Neuronal stem cell (in vitro differentiated cells): ENCODE measurements at regions not wholly inside any gene's neighbourhood (a gene's known extent, or its start where the extent isn't known, plus 50 kb on each side); places are given as distances from the start of the nearest gene placed in this dataset.

Source experiments
- DNase-seq: peaks from one replicate; pipeline ENCODE4 v3.0.0-alpha.2; 2013; ENCODE audit warnings: low spot score
- H2AFZ ChIP-seq: one replicate; pipeline ENCODE4 v1.6.1; 2013; ENCODE audit warnings: mild to moderate bottlenecking, low read length, inconsistent platforms
- H2AK5ac ChIP-seq: 2 replicates; pipeline ENCODE4 v1.6.1; 2013; ENCODE audit warnings: low read depth, mild to moderate bottlenecking, inconsistent platforms, low read length, moderate library complexity, mixed read lengths
- H2BK120ac ChIP-seq: 2 replicates; pipeline ENCODE4 v1.6.1; 2013; ENCODE audit warnings: low read depth, mild to moderate bottlenecking, inconsistent platforms, low read length, moderate library complexity, mixed read lengths
- H2BK12ac ChIP-seq: one replicate; pipeline ENCODE4 v1.6.1; 2013; ENCODE audit warnings: low read length, inconsistent platforms
- H2BK15ac ChIP-seq: 2 replicates; pipeline ENCODE4 v1.6.1; 2013; ENCODE audit warnings: mild to moderate bottlenecking, low read length, inconsistent platforms, mixed read lengths
- H2BK5ac ChIP-seq: one replicate; pipeline ENCODE4 v1.6.1; 2013; ENCODE audit warnings: inconsistent platforms, mild to moderate bottlenecking, low read length, moderate library complexity
- H3K14ac ChIP-seq: one replicate; pipeline ENCODE4 v1.6.1; 2013; ENCODE audit warnings: low read length, inconsistent platforms
- H3K18ac ChIP-seq: 2 replicates; pipeline ENCODE4 v1.6.1; 2013; ENCODE audit warnings: low read length, inconsistent platforms
- H3K23ac ChIP-seq: 2 replicates; pipeline ENCODE4 v1.6.1; 2013; ENCODE audit warnings: low read depth, mild to moderate bottlenecking, mixed read lengths, low read length, inconsistent platforms; ENCODE audit not compliant: poor library complexity
- H3K27ac ChIP-seq: replicated peaks from 3 replicates; pipeline ENCODE4 v1.5.1; 2013; ENCODE audit warnings: low read length, inconsistent platforms
- H3K27me3 ChIP-seq, 3 experiments: 2 replicates each; pipeline ENCODE4 v1.6.1; 2013; ENCODE audit warnings: low read length in 3 of 3, mild to moderate bottlenecking in 2 of 3, inconsistent platforms in 1 of 3, low read depth in 1 of 3, mixed read lengths in 1 of 3, moderate library complexity in 1 of 3; ENCODE audit not compliant: control insufficient read depth in 3 of 3, insufficient read depth in 3 of 3
- H3K36me3 ChIP-seq, 2 donors: replicated peaks in 1 of 2; 2 replicates each; pipeline ENCODE4 v1.6.1; 2013; ENCODE audit warnings: low read length in 2 of 2; ENCODE audit not compliant: control insufficient read depth in 2 of 2, insufficient read depth in 2 of 2
- H3K4ac ChIP-seq: 2 replicates; pipeline ENCODE4 v1.6.1; 2013; ENCODE audit warnings: inconsistent platforms, mild to moderate bottlenecking, low read length, moderate library complexity
- H3K4me1 ChIP-seq, 2 donors: 1 replicate in 1 of 2; 2 replicates in 1 of 2; pipeline ENCODE4 v1.6.1; 2013; ENCODE audit warnings: low read length in 2 of 2, low read depth in 1 of 2; ENCODE audit not compliant: control insufficient read depth in 2 of 2, insufficient read depth in 1 of 2
- H3K4me2 ChIP-seq: one replicate; pipeline ENCODE4 v1.6.1; 2013; ENCODE audit warnings: mild to moderate bottlenecking, low read length, inconsistent platforms; ENCODE audit not compliant: insufficient read depth, poor library complexity, severe bottlenecking
- H3K4me3 ChIP-seq, 2 donors: 2 replicates each; pipeline ENCODE4 v1.5.1; 2013; ENCODE audit warnings: low read length in 2 of 2, mild to moderate bottlenecking in 2 of 2, inconsistent platforms in 1 of 2, moderate library complexity in 1 of 2
- H3K79me1 ChIP-seq: one replicate; pipeline ENCODE4 v1.6.1; 2013; ENCODE audit warnings: low read depth, mild to moderate bottlenecking, inconsistent platforms, low read length, moderate library complexity
- H3K9ac ChIP-seq: one replicate; pipeline ENCODE4 v1.6.1; 2013; ENCODE audit warnings: mild to moderate bottlenecking, low read depth, low read length, inconsistent platforms; ENCODE audit not compliant: poor library complexity
- H3K9me3 ChIP-seq, 2 donors: replicated peaks in 1 of 2; 2 replicates each; pipeline versions ENCODE3 to v1.6.1; 2013; ENCODE audit warnings: low read length in 2 of 2, mild to moderate bottlenecking in 2 of 2, inconsistent platforms in 1 of 2, low read depth in 1 of 2, mixed read lengths in 1 of 2, moderate library complexity in 1 of 2; ENCODE audit not compliant: control insufficient read depth in 2 of 2, insufficient read depth in 1 of 2
- H4K8ac ChIP-seq: one replicate; pipeline ENCODE4 v1.6.1; 2013; ENCODE audit warnings: low read depth, mild to moderate bottlenecking, inconsistent platforms, low read length, moderate library complexity
- H4K91ac ChIP-seq: one replicate; pipeline ENCODE4 v1.6.1; 2013; ENCODE audit warnings: low read length, low read depth, mild to moderate bottlenecking, inconsistent platforms; ENCODE audit not compliant: poor library complexity
- WGBS, 2 donors: extraction: QIAGEN DNeasy Blood & Tissue Kit; methylation state at CpG; one replicate each; pipeline ENCODE4 v1.1.7; 2013; ENCODE audit warnings: missing lambda C conversion rate in 2 of 2, mixed read lengths in 1 of 2; ENCODE audit not compliant: insufficient read length in 2 of 2, insufficient replicate concordance in 1 of 2; ENCODE audit errors: extremely low coverage in 2 of 2; 5-methylcytosine and 5-hydroxymethylcytosine counted together

GRCh38 chr17:22703786-22704441 lies 1011.6 kb downstream of the KCNJ18 start:
- Histone ChIP-seq H3K23ac (no peak overlapping the region), H3K27me3 (no peaks in the 10 kb centered on the region), H2AK5ac (no peak overlapping the region), H2BK12ac (no peak overlapping the region), H4K91ac (no peak overlapping the region), H2BK120ac (no peak overlapping the region), H3K14ac (no peak overlapping the region), H3K4ac (no peak overlapping the region), H3K36me3 (no peaks in the 10 kb centered on the region), H4K8ac (no peak overlapping the region), H3K4me2 (no peak overlapping the region), H3K79me1 (no peaks in the 10 kb centered on the region), H2AFZ (no peak overlapping the region), H3K9ac (no peak overlapping the region), H3K4me1 (no peaks in the 10 kb centered on the region), H2BK15ac (no peak overlapping the region), H2BK5ac (no peak overlapping the region), H3K18ac (no peak overlapping the region), H3K4me3 (no peak overlapping the region), H3K9me3 (peaks cover 0 to 36% of the 10 kb centered on the region in 2 donors), H3K27ac (no peak overlapping the region)
- no CpG with 5 or more reads among the region's 31 CpGs for WGBS, 2 donors
- DNase-seq = no peak

GRCh38 chr17:22704674-22705073 lies 1012.4 kb downstream of the KCNJ18 start:
- Histone ChIP-seq H2AK5ac (no peak overlapping the region), H3K23ac (no peak overlapping the region), H3K36me3 (no peaks in the 10 kb centered on the region), H4K91ac (no peak overlapping the region), H3K79me1 (no peaks in the 10 kb centered on the region), H3K4ac (no peak overlapping the region), H3K4me2 (no peak overlapping the region), H3K9me3 (peaks cover 0 to 36% of the 10 kb centered on the region in 2 donors), H2AFZ (no peak overlapping the region), H2BK15ac (no peak overlapping the region), H2BK5ac (no peak overlapping the region), H3K27ac (no peak overlapping the region), H4K8ac (no peak overlapping the region), H3K9ac (no peak overlapping the region), H3K14ac (no peak overlapping the region), H3K4me3 (no peak overlapping the region), H3K27me3 (no peaks in the 10 kb centered on the region), H2BK120ac (no peak overlapping the region), H3K18ac (no peak overlapping the region), H2BK12ac (no peak overlapping the region), H3K4me1 (no peaks in the 10 kb centered on the region)
- no peak for DNase-seq
- WGBS, 2 donors = no CpG with 5 or more reads among the region's 4 CpGs

- H3K14ac ChIP-seq = no peak overlapping the region
- H3K4me2 ChIP-seq = no peak overlapping the region
- H2BK15ac ChIP-seq = no peak overlapping the region
- no peaks in the 10 kb centered on the region for H3K36me3 ChIP-seq
- H3K4me1 ChIP-seq = no peaks in the 10 kb centered on the region
- H2AK5ac ChIP-seq = no peak overlapping the region
- peaks cover 0 to 49% of the 10 kb centered on the region in 2 donors for H3K9me3 ChIP-seq
- WGBS, 2 donors = no CpG with 5 or more reads among the region's 2 CpGs
- no peak overlapping the region for H4K8ac ChIP-seq
- H2BK120ac ChIP-seq = no peak overlapping the region
- DNase-seq = no peak
- H3K9ac ChIP-seq = no peak overlapping the region
- H3K23ac ChIP-seq = no peak overlapping the region
- H3K4me3 ChIP-seq = no peak overlapping the region
- no peak overlapping the region for H2BK12ac ChIP-seq
- no peak overlapping the region for H2AFZ ChIP-seq
- H4K91ac ChIP-seq = no peak overlapping the region
- H3K18ac ChIP-seq = no peak overlapping the region
- no peak overlapping the region for H3K27ac ChIP-seq
- no peaks in the 10 kb centered on the region for H3K27me3 ChIP-seq
- no peak overlapping the region for H3K4ac ChIP-seq
- H3K79me1 ChIP-seq = no peaks in the 10 kb centered on the region
- H2BK5ac ChIP-seq = no peak overlapping the region
Measured at GRCh38 chr17:22707626-22708025, 1015.3 kb downstream of the KCNJ18 start.

GRCh38 chr17:22717211-22717610 lies 1024.9 kb downstream of the KCNJ18 start:
- H2AFZ ChIP-seq = no peak overlapping the region
- H2BK12ac ChIP-seq = no peak overlapping the region
- no peak overlapping the region for H3K4me2 ChIP-seq
- no peak overlapping the region for H3K18ac ChIP-seq
- H3K4me3 ChIP-seq = no peak overlapping the region
- H2BK120ac ChIP-seq = no peak overlapping the region
- H3K4ac ChIP-seq = no peak overlapping the region
- DNase-seq = no peak
- no peak overlapping the region for H2BK5ac ChIP-seq
- no peaks in the 10 kb centered on the region for H3K4me1 ChIP-seq
- no peak overlapping the region for H3K9ac ChIP-seq
- no peak overlapping the region for H3K27ac ChIP-seq
- H3K14ac ChIP-seq = no peak overlapping the region
- H3K36me3 ChIP-seq = no peaks in the 10 kb centered on the region
- H4K8ac ChIP-seq = no peak overlapping the region
- H3K9me3 ChIP-seq = peaks cover 0 to 28% of the 10 kb centered on the region in 2 donors
- H3K23ac ChIP-seq = no peak overlapping the region
- H2BK15ac ChIP-seq = no peak overlapping the region
- H4K91ac ChIP-seq = no peak overlapping the region
- H3K27me3 ChIP-seq = no peaks in the 10 kb centered on the region
- no peaks in the 10 kb centered on the region for H3K79me1 ChIP-seq
- WGBS, 2 donors = no CpG with 5 or more reads among the region's 2 CpGs
- H2AK5ac ChIP-seq = no peak overlapping the region
